SK-N-SH (cell line): ENCODE measurements at regions not wholly inside any gene's neighbourhood (a gene's known extent, or its start where the extent isn't known, plus 50 kb on each side); places are given as distances from the start of the nearest gene placed in this dataset.

ENCODE experiments used
- CTCF ChIA-PET: fragments of 300-600, 350-600 bp; formaldehyde crosslinking; extraction: SDS; loops from one replicate; lab custom pipeline; 2021; lab: Yijun Ruan, JAX
- POLR2A ChIA-PET: fragments of 350-600 bp; sonication (Branson Sonifier 250); formaldehyde crosslinking; extraction: SDS; loops from one replicate; lab custom pipeline; 2020; ENCODE audit warnings: antibody characterized with exemption, inconsistent platforms; lab: Yijun Ruan, JAX
- DNase-seq: peaks from one replicate; pipeline ENCODE4 v3.0.0; 2012
- H2AFZ ChIP-seq: fragments of 200-600 bp; sonication (generic); 2 replicates; pipeline ENCODE4 v1.8.1; 2016; ENCODE audit warnings: antibody characterized with exemption, mild to moderate bottlenecking, low read depth
- H3F3A ChIP-seq: fragments of 200-600 bp; sonication (generic); replicated peaks from 2 replicates; pipeline ENCODE3; 2016; ENCODE audit warnings: antibody characterized with exemption, mild to moderate bottlenecking; ENCODE audit not compliant: insufficient read depth
- H3K27ac ChIP-seq, 2 experiments: fragments of 200-500 bp in 1 of 2; fragments of 200-600 bp in 1 of 2; sonication (Bioruptor generic) in 1 of 2; sonication (generic), shearing (Covaris generic) in 1 of 2; 2 replicates each; pipeline versions ENCODE4 v1.5.1 to v1.6.1; 2014 to 2016; ENCODE audit warnings: low read depth in 2 of 2, inconsistent platforms in 1 of 2, low read length in 1 of 2, mild to moderate bottlenecking in 1 of 2, mixed read lengths in 1 of 2
- H3K27me3 ChIP-seq: fragments of 200-600 bp; sonication (generic), shearing (Covaris generic); 2 replicates; pipeline ENCODE4 v1.6.1; 2016; ENCODE audit warnings: mixed run types; ENCODE audit not compliant: insufficient read depth
- H3K36me3 ChIP-seq, 2 experiments: fragments of 200-500 bp in 1 of 2; fragments of 200-600 bp in 1 of 2; sonication (Bioruptor generic) in 1 of 2; sonication (generic) in 1 of 2; replicated peaks in 1 of 2; 2 replicates each; pipeline versions ENCODE3 to v1.5.1; 2014 to 2016; ENCODE audit warnings: low read length in 1 of 2, mild to moderate bottlenecking in 1 of 2; ENCODE audit not compliant: insufficient read depth in 2 of 2, control insufficient read depth in 1 of 2
- H3K4me1 ChIP-seq, 2 experiments: fragments of 200-500 bp in 1 of 2; fragments of 200-600 bp in 1 of 2; sonication (Bioruptor generic) in 1 of 2; sonication (generic), shearing (Covaris generic) in 1 of 2; 2 replicates each; pipeline versions ENCODE4 v1.5.1 to v1.6.1; 2014 to 2016; ENCODE audit warnings: low read depth in 1 of 2, low read length in 1 of 2, mixed run types in 1 of 2; ENCODE audit not compliant: insufficient read depth in 2 of 2, control insufficient read depth in 1 of 2
- H3K4me2 ChIP-seq: fragments of 200-600 bp; sonication (generic), shearing (Covaris generic); 2 replicates; pipeline ENCODE4 v1.6.1; 2017; ENCODE audit warnings: mixed run types
- H3K4me3 ChIP-seq, 2 experiments: fragments of 200-500 bp in 1 of 2; fragments of 200-600 bp in 1 of 2; sonication (Bioruptor generic) in 1 of 2; sonication (generic), shearing (Covaris generic) in 1 of 2; 2 replicates each; pipeline versions ENCODE4 v1.5.1 to v1.8.1; 2014 to 2016; ENCODE audit warnings: low read depth in 2 of 2, inconsistent platforms in 1 of 2, low read length in 1 of 2, mild to moderate bottlenecking in 1 of 2, mixed read lengths in 1 of 2, moderate library complexity in 1 of 2
- H3K79me2 ChIP-seq: fragments of 200-600 bp; sonication (generic); 2 replicates; pipeline ENCODE4 v1.8.1; 2017; ENCODE audit warnings: mild to moderate bottlenecking; ENCODE audit not compliant: insufficient read depth
- H3K9ac ChIP-seq: fragments of 200-600 bp; sonication (generic); 2 replicates; pipeline ENCODE4 v1.6.1; 2017; ENCODE audit warnings: mixed run types
- H3K9me2 ChIP-seq: fragments of 200-600 bp; sonication (generic); 2 replicates; pipeline ENCODE4 v1.6.1; 2017; ENCODE audit warnings: mixed run types
- H3K9me3 ChIP-seq: fragments of 200-600 bp; sonication (generic); 2 replicates; pipeline ENCODE4 v1.6.1; 2017; ENCODE audit warnings: mixed run types, mild to moderate bottlenecking, moderate library complexity
- H4K20me1 ChIP-seq: fragments of 200-600 bp; sonication (generic); 2 replicates; pipeline ENCODE4 v1.6.1; 2017; ENCODE audit warnings: mild to moderate bottlenecking, mixed run types; ENCODE audit not compliant: insufficient read depth
- CHD2 ChIP-seq: fragments of 150-350 bp; IDR thresholded peaks from 2 replicates; pipeline ENCODE4 v1.6.1; 2018; ENCODE audit warnings: low read length; ENCODE audit not compliant: partially characterized antibody
- FOSL2 ChIP-seq: IDR thresholded peaks from 2 replicates; pipeline ENCODE4 v1.4.0; 2012; ENCODE audit warnings: low read depth, mild to moderate bottlenecking, moderate library complexity, borderline replicate concordance
- FOXJ3 ChIP-seq: sonication (generic); formaldehyde crosslinking; IDR thresholded peaks from 2 replicates; pipeline ENCODE4 v1.5.1; 2020; ENCODE audit warnings: mild to moderate bottlenecking, missing genetic modification reagents
- FOXM1 ChIP-seq: IDR thresholded peaks from 2 replicates; pipeline ENCODE4 v1.4.0; 2012; ENCODE audit warnings: low read depth, mild to moderate bottlenecking
- GABPA ChIP-seq: IDR thresholded peaks from 2 replicates; pipeline ENCODE4 v1.4.0; 2012; ENCODE audit warnings: low read depth, mild to moderate bottlenecking
- MEF2A ChIP-seq: IDR thresholded peaks from 2 replicates; pipeline ENCODE4 v1.4.0; 2012; ENCODE audit warnings: low read depth, borderline replicate concordance
- NRF1 ChIP-seq: IDR thresholded peaks from 2 replicates; pipeline ENCODE4 v1.6.1; 2012; ENCODE audit warnings: low read depth, mild to moderate bottlenecking, low read length
- PBX3 ChIP-seq: IDR thresholded peaks from 2 replicates; pipeline ENCODE4; 2012
- POLR2AphosphoS5 ChIP-seq: IDR thresholded peaks from 2 replicates; pipeline ENCODE4 v1.6.1; 2012; ENCODE audit warnings: low read depth, low read length
- RAD21 ChIP-seq: IDR thresholded peaks from 2 replicates; pipeline ENCODE4 v1.6.1; 2012; ENCODE audit warnings: mild to moderate bottlenecking, low read length
- RCOR1 ChIP-seq: fragments of 150-350 bp; IDR thresholded peaks from 2 replicates; pipeline ENCODE4 v1.6.1; 2017; ENCODE audit warnings: antibody characterized with exemption, low read length
- REST ChIP-seq: IDR thresholded peaks from 2 replicates; pipeline ENCODE4 v1.6.1; 2012; ENCODE audit warnings: mild to moderate bottlenecking, low read depth, low read length, moderate library complexity
- RFX5 ChIP-seq: IDR thresholded peaks from 2 replicates; pipeline ENCODE4 v1.6.1; 2012; ENCODE audit warnings: mild to moderate bottlenecking, improper control_type of control experiment, low read length
- SMC3 ChIP-seq: IDR thresholded peaks from 2 replicates; pipeline ENCODE4 v1.6.1; 2012; ENCODE audit warnings: low read depth, low read length, improper control_type of control experiment
- TAF1 ChIP-seq: IDR thresholded peaks from 2 replicates; pipeline ENCODE4 v1.6.1; 2012; ENCODE audit warnings: low read depth, mild to moderate bottlenecking, low read length, moderate library complexity, borderline replicate concordance
- TF ChIP-seq, protein P1 (sequence below): fragments of 150-350 bp; IDR thresholded peaks from 2 replicates; pipeline ENCODE4 v1.6.1; 2016; ENCODE audit warnings: mild to moderate bottlenecking, low read depth, low read length
- TF ChIP-seq, protein P2 (sequence below): IDR thresholded peaks from 2 replicates; pipeline ENCODE4 v1.4.0; 2012; ENCODE audit warnings: low read depth, borderline replicate concordance
- TF ChIP-seq, protein P3 (sequence below): fragments of 200-600 bp; sonication (generic); IDR thresholded peaks from 2 replicates; pipeline ENCODE4 v1.6.1; 2017; ENCODE audit warnings: antibody characterized with exemption, mild to moderate bottlenecking, moderate library complexity
- TF ChIP-seq, protein P4 (sequence below): IDR thresholded peaks from 2 replicates; pipeline ENCODE4 v1.4.0; 2012; ENCODE audit warnings: low read depth, borderline replicate concordance

DNA sequence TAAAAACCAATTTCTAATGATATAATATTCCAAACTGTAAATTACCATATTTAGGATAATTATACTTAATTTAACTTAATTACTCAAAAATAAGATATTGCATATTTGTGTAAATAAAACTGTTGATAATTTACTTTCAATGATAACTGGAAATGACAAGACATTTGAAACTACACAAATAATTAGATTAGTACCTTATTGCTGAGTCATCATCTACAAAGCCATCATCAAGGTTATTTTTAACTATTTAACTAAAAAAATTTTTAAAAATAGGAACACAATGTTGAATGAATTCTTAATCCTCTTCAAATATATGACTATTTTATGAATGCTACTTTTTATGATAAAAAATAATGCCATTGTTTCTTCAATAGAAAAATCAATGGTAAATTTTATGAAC is 364.3 kb downstream of the SLITRK6 start:
- no peak overlapping the region for H3K4me2 ChIP-seq

More for the DNA sequence above, 364.3 kb downstream of the SLITRK6 start:
- Histone ChIP-seq H3K4me3 (no peak overlapping the region), H3K9me3 (no peaks in the 10 kb centered on the region), H3K9me2 (no peaks in the 10 kb centered on the region), H3K27me3 (no peaks in the 10 kb centered on the region), H3K36me3 (no peaks in the 10 kb centered on the region), H3K79me2 (no peaks in the 10 kb centered on the region), H3K27ac (peak overlapping the region in 1 of 2 experiments; percentile 93; a peak in 2 of 4 replicates), H3K4me1 (peaks cover 0 to 6% of the 10 kb centered on the region in 2 experiments; a peak in 1 of 4 replicates), H3F3A (no peaks in the 10 kb centered on the region), H4K20me1 (no peaks in the 10 kb centered on the region), H3K9ac (no peak overlapping the region), H2AFZ (no peak overlapping the region)
- TF ChIP-seq, protein P1, sequence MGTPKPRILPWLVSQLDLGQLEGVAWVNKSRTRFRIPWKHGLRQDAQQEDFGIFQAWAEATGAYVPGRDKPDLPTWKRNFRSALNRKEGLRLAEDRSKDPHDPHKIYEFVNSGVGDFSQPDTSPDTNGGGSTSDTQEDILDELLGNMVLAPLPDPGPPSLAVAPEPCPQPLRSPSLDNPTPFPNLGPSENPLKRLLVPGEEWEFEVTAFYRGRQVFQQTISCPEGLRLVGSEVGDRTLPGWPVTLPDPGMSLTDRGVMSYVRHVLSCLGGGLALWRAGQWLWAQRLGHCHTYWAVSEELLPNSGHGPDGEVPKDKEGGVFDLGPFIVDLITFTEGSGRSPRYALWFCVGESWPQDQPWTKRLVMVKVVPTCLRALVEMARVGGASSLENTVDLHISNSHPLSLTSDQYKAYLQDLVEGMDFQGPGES, result no peak
- TF ChIP-seq FOXM1, result no peak
- no peak for TF ChIP-seq SMC3
- TF ChIP-seq CHD2, result no peak
- TF ChIP-seq, protein P2, sequence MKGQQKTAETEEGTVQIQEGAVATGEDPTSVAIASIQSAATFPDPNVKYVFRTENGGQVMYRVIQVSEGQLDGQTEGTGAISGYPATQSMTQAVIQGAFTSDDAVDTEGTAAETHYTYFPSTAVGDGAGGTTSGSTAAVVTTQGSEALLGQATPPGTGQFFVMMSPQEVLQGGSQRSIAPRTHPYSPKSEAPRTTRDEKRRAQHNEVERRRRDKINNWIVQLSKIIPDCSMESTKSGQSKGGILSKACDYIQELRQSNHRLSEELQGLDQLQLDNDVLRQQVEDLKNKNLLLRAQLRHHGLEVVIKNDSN, result no peak
- no peak for TF ChIP-seq RCOR1
- TF ChIP-seq TAF1, result no peak
- TF ChIP-seq, protein P3, sequence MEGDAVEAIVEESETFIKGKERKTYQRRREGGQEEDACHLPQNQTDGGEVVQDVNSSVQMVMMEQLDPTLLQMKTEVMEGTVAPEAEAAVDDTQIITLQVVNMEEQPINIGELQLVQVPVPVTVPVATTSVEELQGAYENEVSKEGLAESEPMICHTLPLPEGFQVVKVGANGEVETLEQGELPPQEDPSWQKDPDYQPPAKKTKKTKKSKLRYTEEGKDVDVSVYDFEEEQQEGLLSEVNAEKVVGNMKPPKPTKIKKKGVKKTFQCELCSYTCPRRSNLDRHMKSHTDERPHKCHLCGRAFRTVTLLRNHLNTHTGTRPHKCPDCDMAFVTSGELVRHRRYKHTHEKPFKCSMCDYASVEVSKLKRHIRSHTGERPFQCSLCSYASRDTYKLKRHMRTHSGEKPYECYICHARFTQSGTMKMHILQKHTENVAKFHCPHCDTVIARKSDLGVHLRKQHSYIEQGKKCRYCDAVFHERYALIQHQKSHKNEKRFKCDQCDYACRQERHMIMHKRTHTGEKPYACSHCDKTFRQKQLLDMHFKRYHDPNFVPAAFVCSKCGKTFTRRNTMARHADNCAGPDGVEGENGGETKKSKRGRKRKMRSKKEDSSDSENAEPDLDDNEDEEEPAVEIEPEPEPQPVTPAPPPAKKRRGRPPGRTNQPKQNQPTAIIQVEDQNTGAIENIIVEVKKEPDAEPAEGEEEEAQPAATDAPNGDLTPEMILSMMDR, result no peak
- TF ChIP-seq FOSL2, result no peak
- TF ChIP-seq PBX3, result no peak
- TF ChIP-seq GABPA, result no peak
- no peak for TF ChIP-seq POLR2AphosphoS5
- TF ChIP-seq, protein P4, sequence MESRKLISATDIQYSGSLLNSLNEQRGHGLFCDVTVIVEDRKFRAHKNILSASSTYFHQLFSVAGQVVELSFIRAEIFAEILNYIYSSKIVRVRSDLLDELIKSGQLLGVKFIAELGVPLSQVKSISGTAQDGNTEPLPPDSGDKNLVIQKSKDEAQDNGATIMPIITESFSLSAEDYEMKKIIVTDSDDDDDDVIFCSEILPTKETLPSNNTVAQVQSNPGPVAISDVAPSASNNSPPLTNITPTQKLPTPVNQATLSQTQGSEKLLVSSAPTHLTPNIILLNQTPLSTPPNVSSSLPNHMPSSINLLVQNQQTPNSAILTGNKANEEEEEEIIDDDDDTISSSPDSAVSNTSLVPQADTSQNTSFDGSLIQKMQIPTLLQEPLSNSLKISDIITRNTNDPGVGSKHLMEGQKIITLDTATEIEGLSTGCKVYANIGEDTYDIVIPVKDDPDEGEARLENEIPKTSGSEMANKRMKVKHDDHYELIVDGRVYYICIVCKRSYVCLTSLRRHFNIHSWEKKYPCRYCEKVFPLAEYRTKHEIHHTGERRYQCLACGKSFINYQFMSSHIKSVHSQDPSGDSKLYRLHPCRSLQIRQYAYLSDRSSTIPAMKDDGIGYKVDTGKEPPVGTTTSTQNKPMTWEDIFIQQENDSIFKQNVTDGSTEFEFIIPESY, result no peak
- TF ChIP-seq RFX5, result no peak
- no peak for TF ChIP-seq REST
- no peak for TF ChIP-seq MEF2A
- TF ChIP-seq RAD21, result no peak
- no peak for TF ChIP-seq FOXJ3
- no peak for TF ChIP-seq NRF1
- CTCF ChIA-PET, result no interaction called here
- DNase-seq, result no peak
- POLR2A ChIA-PET, result no interaction called here
